ENCODE measurements at regions not wholly inside any gene's neighbourhood (a gene's known extent, or its start where the extent isn't known, plus 50 kb on each side); places are given as distances from the start of the nearest gene placed in this dataset.

DNA sequence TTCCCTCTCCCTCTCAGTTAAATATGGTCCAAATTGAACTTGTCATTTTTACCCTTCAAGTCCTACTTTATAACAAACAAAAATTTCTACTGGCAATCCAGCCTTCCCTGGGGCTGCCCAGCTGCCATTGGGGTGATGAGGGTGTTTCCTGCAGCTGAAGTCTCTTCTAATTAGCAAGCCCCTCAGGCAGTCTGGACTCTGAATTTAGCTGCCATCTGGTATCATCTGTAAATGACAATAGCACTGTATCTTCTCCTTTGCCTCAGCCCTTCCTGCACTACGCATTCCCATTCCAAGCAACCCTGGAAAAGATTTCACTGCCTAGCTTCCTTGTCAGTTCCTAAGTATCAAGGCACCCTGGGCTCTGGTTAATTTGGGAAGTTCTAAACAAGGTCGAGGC, 331.1 kb upstream of the KLF12 start:
- no peak overlapping the region for H3K4me3 ChIP-seq (ENCODE audit: low read depth in 2 of 2, low read length in 2 of 2)
- intact Hi-C loops (cut with micrococcal nuclease; ENCODE audit: unreplicated experiment) (no loop called here), in situ Hi-C loops (cut with HindIII; ENCODE audit: low pct_unique_long_range_greater_than_20kb, low sequenced_read_pairs) (no loop called here)
- H3K9me3 ChIP-seq (ENCODE audit: control insufficient read depth, insufficient read depth, low read depth, low read length), result no peaks in the 10 kb centered on the region
- TF ChIP-seq POLR2AphosphoS5 (IDR thresholded peaks at IDR 0.05; ENCODE audit: low read depth, low read length) (no peak), SIN3A (IDR thresholded peaks at IDR 0.05; ENCODE audit: borderline replicate concordance, insufficient read depth, low read depth, low read length) (no peak)
- BruUV-seq (replicated peaks), result no TSS peak
- ChIA-PET CTCF (no interaction called here), POLR2A (no interaction called here)
- no peaks in the 10 kb centered on the region for H3K36me3 ChIP-seq (ENCODE audit: control insufficient read depth, insufficient read depth, low read length)
- DNase-seq (ENCODE audit: low read depth, low spot score) (no peak), ATAC-seq (no peak)
- no peaks in the 10 kb centered on the region for H3K27me3 ChIP-seq (ENCODE audit: control insufficient read depth, insufficient read depth, low read length)
- H3K27ac ChIP-seq (ENCODE audit: low read length), result no peak overlapping the region
- H3K4me1 ChIP-seq (ENCODE audit: control insufficient read depth, insufficient read depth, low read length), result no peaks in the 10 kb centered on the region

DNA sequence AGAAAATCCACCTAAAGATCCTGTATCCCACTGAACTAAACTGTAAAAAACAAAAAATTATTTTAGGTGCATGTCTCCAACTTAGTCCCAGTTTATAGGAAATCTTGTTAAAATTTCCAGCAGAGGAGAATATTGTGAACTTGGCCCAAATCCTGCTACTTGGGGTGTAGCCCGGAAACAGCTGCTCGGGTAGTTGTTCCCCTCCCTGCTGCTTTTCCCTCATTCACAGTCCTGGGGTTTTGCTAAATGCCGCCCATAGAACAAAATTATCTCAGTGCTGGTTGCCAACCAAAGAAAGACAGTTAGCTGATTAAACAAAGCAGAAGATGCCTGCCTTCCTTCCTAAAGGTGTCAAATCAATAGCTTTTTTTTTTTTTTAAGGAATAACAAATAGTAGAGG, 330.5 kb upstream of the KLF12 start:
- H3K4me1 ChIP-seq (ENCODE audit: control insufficient read depth, insufficient read depth, low read length), result no peaks in the 10 kb centered on the region
- no TSS peak for BruUV-seq (replicated peaks)
- in situ Hi-C loops (cut with HindIII; ENCODE audit: low pct_unique_long_range_greater_than_20kb, low sequenced_read_pairs) (no loop called here), intact Hi-C loops (cut with micrococcal nuclease; ENCODE audit: unreplicated experiment) (no loop called here)
- H3K27ac ChIP-seq (ENCODE audit: low read length), result no peak overlapping the region
- no peaks in the 10 kb centered on the region for H3K9me3 ChIP-seq (ENCODE audit: control insufficient read depth, insufficient read depth, low read depth, low read length)
- POLR2A ChIA-PET, result no interaction called here
- no peak for DNase-seq (ENCODE audit: low read depth, low spot score)
- H3K4me3 ChIP-seq (ENCODE audit: low read depth in 2 of 2, low read length in 2 of 2), result no peak overlapping the region
- CTCF ChIA-PET, result no interaction called here
- no peak for ATAC-seq
- no peaks in the 10 kb centered on the region for H3K36me3 ChIP-seq (ENCODE audit: control insufficient read depth, insufficient read depth, low read length)
- no peaks in the 10 kb centered on the region for H3K27me3 ChIP-seq (ENCODE audit: control insufficient read depth, insufficient read depth, low read length)
- TF ChIP-seq SIN3A (IDR thresholded peaks at IDR 0.05; ENCODE audit: borderline replicate concordance, insufficient read depth, low read depth, low read length), result no peak
- TF ChIP-seq, protein P1, sequence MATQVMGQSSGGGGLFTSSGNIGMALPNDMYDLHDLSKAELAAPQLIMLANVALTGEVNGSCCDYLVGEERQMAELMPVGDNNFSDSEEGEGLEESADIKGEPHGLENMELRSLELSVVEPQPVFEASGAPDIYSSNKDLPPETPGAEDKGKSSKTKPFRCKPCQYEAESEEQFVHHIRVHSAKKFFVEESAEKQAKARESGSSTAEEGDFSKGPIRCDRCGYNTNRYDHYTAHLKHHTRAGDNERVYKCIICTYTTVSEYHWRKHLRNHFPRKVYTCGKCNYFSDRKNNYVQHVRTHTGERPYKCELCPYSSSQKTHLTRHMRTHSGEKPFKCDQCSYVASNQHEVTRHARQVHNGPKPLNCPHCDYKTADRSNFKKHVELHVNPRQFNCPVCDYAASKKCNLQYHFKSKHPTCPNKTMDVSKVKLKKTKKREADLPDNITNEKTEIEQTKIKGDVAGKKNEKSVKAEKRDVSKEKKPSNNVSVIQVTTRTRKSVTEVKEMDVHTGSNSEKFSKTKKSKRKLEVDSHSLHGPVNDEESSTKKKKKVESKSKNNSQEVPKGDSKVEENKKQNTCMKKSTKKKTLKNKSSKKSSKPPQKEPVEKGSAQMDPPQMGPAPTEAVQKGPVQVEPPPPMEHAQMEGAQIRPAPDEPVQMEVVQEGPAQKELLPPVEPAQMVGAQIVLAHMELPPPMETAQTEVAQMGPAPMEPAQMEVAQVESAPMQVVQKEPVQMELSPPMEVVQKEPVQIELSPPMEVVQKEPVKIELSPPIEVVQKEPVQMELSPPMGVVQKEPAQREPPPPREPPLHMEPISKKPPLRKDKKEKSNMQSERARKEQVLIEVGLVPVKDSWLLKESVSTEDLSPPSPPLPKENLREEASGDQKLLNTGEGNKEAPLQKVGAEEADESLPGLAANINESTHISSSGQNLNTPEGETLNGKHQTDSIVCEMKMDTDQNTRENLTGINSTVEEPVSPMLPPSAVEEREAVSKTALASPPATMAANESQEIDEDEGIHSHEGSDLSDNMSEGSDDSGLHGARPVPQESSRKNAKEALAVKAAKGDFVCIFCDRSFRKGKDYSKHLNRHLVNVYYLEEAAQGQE (IDR thresholded peaks at IDR 0.05; ENCODE audit: insufficient read depth in 1 of 2, low read depth in 2 of 2, low read length in 1 of 2), result no peak
- no peak for TF ChIP-seq POLR2AphosphoS5 (IDR thresholded peaks at IDR 0.05; ENCODE audit: low read depth, low read length)
- no peak for TF ChIP-seq TCF7L2 (IDR thresholded peaks at IDR 0.05; ENCODE audit: low read depth, low read length)
- TF ChIP-seq, protein P2, sequence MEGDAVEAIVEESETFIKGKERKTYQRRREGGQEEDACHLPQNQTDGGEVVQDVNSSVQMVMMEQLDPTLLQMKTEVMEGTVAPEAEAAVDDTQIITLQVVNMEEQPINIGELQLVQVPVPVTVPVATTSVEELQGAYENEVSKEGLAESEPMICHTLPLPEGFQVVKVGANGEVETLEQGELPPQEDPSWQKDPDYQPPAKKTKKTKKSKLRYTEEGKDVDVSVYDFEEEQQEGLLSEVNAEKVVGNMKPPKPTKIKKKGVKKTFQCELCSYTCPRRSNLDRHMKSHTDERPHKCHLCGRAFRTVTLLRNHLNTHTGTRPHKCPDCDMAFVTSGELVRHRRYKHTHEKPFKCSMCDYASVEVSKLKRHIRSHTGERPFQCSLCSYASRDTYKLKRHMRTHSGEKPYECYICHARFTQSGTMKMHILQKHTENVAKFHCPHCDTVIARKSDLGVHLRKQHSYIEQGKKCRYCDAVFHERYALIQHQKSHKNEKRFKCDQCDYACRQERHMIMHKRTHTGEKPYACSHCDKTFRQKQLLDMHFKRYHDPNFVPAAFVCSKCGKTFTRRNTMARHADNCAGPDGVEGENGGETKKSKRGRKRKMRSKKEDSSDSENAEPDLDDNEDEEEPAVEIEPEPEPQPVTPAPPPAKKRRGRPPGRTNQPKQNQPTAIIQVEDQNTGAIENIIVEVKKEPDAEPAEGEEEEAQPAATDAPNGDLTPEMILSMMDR (IDR thresholded peaks at IDR 0.05), result no peak

DNA sequence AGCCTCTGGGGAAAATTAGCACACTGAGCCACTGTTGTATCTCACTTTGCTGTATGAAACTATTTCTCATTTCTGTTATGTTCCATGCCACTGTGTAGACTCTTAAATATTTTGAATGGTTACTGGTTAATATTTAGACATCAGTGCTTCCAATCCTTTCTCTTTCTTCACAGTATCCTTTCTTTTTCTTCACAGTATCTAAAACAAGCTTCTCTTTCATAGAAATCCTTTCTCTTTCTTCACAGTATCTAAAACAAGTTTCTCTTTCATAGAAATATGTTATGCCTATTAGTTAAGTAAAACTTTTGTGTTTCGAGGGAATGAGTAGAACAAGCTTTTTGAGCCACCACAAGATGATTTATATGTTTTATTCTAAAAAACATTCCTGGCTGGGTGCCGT, 326.8 kb upstream of the KLF12 start:
- Histone ChIP-seq H3K27ac (ENCODE audit: low read length) (no peak overlapping the region), H3K27me3 (ENCODE audit: control insufficient read depth, insufficient read depth, low read length) (no peaks in the 10 kb centered on the region), H3K36me3 (ENCODE audit: control insufficient read depth, insufficient read depth, low read length) (no peaks in the 10 kb centered on the region), H3K4me1 (ENCODE audit: control insufficient read depth, insufficient read depth, low read length) (no peaks in the 10 kb centered on the region), H3K9me3 (ENCODE audit: control insufficient read depth, insufficient read depth, low read depth, low read length) (no peaks in the 10 kb centered on the region), H3K4me3 (ENCODE audit: low read depth in 2 of 2, low read length in 2 of 2) (no peak overlapping the region)
- POLR2A ChIA-PET, result no interaction called here
- CTCF ChIA-PET, result no interaction called here
- DNase-seq (ENCODE audit: low read depth, low spot score) (no peak), ATAC-seq (no peak)
- in situ Hi-C loops (cut with HindIII; ENCODE audit: low pct_unique_long_range_greater_than_20kb, low sequenced_read_pairs), result no loop called here
- TF ChIP-seq, protein P1 (IDR thresholded peaks at IDR 0.05; ENCODE audit: insufficient read depth in 1 of 2, low read depth in 2 of 2, low read length in 1 of 2), result no peak
- TF ChIP-seq, protein P2 (IDR thresholded peaks at IDR 0.05), result no peak
- TF ChIP-seq POLR2AphosphoS5 (IDR thresholded peaks at IDR 0.05; ENCODE audit: low read depth, low read length) (no peak), SIN3A (IDR thresholded peaks at IDR 0.05; ENCODE audit: borderline replicate concordance, insufficient read depth, low read depth, low read length) (no peak), TCF7L2 (IDR thresholded peaks at IDR 0.05; ENCODE audit: low read depth, low read length) (no peak)
- intact Hi-C loops (cut with micrococcal nuclease; ENCODE audit: unreplicated experiment), result no loop called here
- BruUV-seq (replicated peaks), result no TSS peak

Measured in Panc1 (cell line).